Adrenal gland (tissue), 5 donors: ENCODE measurements at regions not wholly inside any gene's neighbourhood (a gene's known extent, or its start where the extent isn't known, plus 50 kb on each side); places are given as distances from the start of the nearest gene placed in this dataset.

ENCODE experiments used
- POLR2A ChIP-seq, 2 donors: fragments of 450-650 bp; IDR thresholded peaks; one replicate each; pipeline ENCODE4 v1.6.1; 2017; ENCODE audit warnings: antibody characterized with exemption in 2 of 2, mild to moderate bottlenecking in 2 of 2, moderate library complexity in 1 of 2
- TF ChIP-seq, protein P1 (sequence below), 6 experiments: fragments of 450-650 bp in 4 of 6; fragments of 200-600 bp in 2 of 6; sonication (generic) in 1 of 6; IDR thresholded peaks; 1 replicate in 5 of 6; 2 replicates in 1 of 6; pipeline versions ENCODE4 v1.5.1 to v1.8.0; 2016 to 2021; ENCODE audit warnings: antibody characterized with exemption in 6 of 6, mild to moderate bottlenecking in 2 of 6, moderate library complexity in 1 of 6
- donor health status: DM: no; HTN: no; CAD: no.

DNA sequence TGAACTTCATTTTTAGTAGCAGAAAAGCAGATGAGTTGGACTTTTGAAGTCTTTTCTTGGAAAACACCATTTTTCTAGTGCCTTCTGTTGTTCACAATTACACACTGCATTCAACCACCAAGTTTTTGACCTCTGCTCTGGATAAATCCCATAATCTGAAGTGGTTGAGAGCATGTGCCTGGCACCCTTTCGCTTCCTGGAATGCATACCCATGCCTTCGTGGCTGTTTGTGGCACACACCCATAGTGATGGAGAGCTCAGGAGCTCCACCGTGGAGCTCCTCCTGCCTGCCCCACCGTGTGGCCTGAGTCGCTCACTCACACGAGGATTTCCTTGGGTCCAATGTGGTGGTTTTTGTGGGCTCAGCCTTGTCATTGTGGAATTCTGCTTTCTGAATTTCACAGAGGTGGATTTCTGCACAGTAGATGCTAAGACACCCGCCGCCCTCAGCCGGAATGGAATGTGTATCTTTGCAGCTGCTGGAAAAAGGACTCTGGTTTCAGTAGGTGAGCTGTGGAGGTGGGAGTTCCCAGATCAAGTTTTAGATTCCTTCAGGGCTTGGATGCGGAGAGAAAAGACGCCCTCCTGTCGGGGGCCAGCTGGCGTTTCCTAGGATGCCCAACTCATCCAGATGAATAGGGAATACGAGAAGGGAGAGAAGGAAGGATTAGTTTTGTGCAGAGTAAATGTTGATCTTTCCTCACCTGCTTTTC is 500.4 kb downstream of the IRX1 start:
- TF ChIP-seq, protein P1, sequence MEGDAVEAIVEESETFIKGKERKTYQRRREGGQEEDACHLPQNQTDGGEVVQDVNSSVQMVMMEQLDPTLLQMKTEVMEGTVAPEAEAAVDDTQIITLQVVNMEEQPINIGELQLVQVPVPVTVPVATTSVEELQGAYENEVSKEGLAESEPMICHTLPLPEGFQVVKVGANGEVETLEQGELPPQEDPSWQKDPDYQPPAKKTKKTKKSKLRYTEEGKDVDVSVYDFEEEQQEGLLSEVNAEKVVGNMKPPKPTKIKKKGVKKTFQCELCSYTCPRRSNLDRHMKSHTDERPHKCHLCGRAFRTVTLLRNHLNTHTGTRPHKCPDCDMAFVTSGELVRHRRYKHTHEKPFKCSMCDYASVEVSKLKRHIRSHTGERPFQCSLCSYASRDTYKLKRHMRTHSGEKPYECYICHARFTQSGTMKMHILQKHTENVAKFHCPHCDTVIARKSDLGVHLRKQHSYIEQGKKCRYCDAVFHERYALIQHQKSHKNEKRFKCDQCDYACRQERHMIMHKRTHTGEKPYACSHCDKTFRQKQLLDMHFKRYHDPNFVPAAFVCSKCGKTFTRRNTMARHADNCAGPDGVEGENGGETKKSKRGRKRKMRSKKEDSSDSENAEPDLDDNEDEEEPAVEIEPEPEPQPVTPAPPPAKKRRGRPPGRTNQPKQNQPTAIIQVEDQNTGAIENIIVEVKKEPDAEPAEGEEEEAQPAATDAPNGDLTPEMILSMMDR (IDR thresholded peaks at IDR 0.05) = no peak
- TF ChIP-seq POLR2A (IDR thresholded peaks at IDR 0.05) = no peak
